ENCODE measurements at regions not wholly inside any gene's neighbourhood (a gene's known extent, or its start where the extent isn't known, plus 50 kb on each side); places are given as distances from the start of the nearest gene placed in this dataset.
A peak's percentile ranks its signal among the peaks of the same experiment; 100 is the strongest.
"Not testable (repeated sequence)": the region's sequence is repeated elsewhere in the genome, so short reads cannot be mapped to it uniquely, and the experiment has no call there.

DNA sequence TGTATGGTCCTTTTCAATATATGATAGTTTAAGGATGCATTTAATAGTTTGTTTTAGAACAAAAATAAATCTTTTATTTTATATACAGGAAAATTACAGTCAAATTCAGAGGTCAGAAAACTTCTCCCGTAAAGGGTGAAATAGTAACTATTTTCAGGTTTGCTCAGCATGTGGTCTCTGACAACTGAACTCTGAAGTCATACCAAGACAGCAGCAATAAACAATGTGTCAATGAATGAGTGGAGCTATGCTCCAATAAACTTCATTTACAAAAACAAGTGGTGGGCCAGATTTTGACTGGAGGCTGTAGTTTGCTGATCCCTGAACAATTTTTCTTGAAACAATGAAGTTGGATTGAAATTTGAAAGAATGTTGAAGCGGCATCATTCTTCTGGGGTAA, 123.6 kb downstream of the ZNF248 start:
- DNase-seq (ENCODE audit: low spot score) = peak; percentile 2

DNA sequence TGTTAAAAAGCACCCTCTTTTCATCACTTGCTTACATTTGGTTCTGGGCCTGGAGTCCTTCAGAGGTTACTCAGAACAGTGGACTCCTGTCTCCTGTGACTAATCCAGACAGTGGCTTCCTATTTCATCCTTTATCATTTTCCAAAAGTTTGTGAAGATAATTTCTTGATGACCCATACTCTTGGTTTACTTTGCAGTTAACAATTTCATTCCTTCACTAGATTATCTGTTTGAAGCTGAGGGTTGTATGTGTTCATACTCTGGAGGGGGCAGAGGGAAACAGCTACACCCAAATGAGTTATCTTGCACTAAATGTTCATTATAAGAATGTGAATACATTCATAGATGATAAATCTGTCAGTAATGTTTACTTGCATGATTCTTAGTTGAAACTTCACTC, 124.7 kb downstream of the ZNF248 start:
- no peak for DNase-seq (ENCODE audit: low spot score)

- DNase-seq (ENCODE audit: low spot score) = no peak
Measured at GRCh38 chr10:37728830-37729229, 128.6 kb downstream of the ZNF248 start.

GRCh38 chr10:37727491-37728352, 129.7 kb downstream of the ZNF248 start:
- no peak for DNase-seq (ENCODE audit: low spot score)

- no peak for DNase-seq (ENCODE audit: low spot score)
Measured at GRCh38 chr10:37721100-37721499, 136.3 kb downstream of the ZNF248 start.

DNA sequence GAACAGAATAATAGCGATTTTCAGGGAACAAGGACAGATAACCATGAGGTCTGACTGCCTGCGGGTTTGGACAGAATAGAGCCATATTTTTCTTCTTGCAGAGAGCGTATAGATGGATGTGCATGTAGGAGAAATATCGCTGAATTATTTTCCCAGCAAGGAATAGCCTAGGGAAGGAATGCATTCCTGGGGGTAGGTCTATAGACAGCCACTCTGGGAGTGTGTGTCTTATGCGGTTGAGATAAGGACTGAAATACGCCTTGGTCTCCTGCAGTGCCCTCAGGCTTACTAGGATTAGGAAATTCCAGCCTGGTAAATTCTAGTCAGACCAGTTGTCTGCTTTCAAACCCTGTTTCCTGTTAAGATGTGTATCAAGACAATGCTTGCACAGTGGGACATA, 139.3 kb downstream of the ZNF248 start:
- DNase-seq (ENCODE audit: low spot score) = not testable (repeated sequence)

GRCh38 chr10:37713642-37714041, 143.8 kb downstream of the ZNF248 start:
- no peak for DNase-seq (ENCODE audit: low spot score)

- no peak for DNase-seq (ENCODE audit: low spot score)
Measured at GRCh38 chr10:37713132-37713501, 144.3 kb downstream of the ZNF248 start.

GRCh38 chr10:37712489-37713131, 144.8 kb downstream of the ZNF248 start:
- DNase-seq (ENCODE audit: low spot score) = no peak

DNA sequence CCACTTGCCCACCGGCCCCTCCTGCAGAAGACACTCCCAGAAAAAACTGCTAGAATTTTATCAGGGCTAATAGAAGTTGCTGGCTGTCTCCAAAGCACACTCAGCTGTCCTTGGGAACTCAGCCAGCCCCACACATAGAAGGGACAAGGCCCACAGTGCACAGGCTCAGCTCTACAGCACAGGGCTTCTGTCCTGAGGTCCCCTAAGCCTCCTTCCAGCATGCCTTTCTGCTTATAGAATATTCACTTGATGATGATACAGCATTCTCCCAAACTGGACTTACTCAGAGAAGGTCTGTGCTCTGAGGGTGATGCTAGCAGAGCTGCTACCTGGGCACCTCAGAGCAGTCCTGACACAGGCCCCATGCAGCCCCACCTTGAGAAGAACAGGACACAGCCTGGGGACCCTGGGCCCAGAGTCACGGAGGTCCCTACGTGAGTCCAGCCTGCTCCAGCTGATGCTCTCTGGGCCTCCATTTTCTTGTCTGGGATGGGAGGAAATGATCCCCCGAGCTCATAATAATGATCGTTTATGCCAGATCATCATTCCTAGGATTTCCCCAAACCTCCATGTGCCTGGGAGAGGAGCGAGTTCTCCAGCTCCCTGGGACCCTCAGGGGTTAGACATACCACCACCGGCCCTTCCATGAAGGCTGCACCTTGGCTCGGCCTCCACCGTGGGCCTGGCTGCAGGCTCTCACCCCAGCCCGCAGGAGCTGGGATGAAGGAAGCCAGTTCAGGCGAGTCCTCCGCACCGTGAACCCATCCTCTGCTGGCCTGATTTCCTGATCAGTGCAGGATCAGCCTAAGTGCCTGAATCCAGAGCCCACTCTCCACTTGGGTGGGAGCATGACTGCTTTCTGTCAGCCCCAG, 145.6 kb downstream of the ZNF248 start:
- DNase-seq (ENCODE audit: low spot score) = no peak

DNA sequence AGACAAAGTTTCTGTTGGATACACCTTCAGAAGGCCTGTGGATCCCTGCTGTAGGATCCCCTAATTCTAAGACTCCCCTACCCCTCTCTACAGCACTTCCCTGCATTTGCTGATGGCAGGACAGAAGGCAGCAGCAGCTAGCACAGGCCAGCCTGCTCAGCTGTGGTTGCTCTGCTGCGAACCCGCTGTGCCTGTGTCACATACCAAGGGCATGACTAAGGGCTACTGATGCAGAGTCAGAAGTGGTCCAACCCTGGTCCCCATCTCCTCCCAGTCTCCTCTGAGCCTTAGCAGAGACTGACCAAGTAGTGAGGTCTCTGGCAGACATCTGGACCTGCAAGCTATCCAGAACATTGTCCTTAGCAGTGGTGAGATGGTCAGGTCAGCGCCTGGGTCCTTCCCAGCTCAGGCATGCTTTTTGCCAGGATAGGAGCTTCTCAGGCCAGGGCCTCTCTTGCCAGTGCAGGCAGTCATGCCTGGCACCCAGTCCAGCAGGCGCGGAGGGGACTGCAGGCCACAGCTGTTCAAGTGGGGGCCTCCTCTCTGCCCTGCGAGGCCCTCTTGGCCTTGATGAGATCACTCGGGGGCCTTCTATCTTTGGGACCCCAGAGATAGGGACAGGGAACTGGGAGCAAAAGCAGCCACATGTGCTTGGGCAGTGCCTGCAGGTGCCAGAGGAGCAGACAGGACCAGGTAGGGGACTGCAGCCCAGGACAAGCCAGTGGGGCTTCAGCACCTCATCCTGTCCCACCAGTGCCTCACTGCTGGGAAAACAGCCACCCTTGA, 146.4 kb downstream of the ZNF248 start:
- no peak for DNase-seq (ENCODE audit: low spot score)

GRCh38 chr10:37707829-37708578, 149.4 kb downstream of the ZNF248 start:
- DNase-seq (ENCODE audit: low spot score) = no peak

DNA sequence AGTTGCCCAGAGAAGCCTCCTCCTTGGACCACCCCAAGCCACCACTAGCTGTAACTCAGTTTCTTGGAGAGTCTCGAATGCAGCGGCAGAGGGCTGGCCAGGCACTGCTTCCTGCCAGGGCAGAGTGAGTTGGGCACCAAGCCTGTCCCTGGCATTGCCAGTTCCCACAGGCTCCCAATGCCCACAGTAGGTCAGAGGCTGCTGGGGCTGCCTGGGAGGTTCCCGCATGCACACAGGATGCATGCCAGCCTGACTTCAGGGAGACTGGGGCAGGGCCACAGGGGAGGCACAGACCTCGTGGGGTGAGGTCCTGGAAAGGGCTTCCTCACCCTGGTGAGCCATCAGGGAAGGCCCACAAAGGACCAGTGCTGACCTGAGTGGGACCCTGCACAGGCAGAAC, 152.8 kb downstream of the ZNF248 start:
- no peak for DNase-seq (ENCODE audit: low spot score)

GRCh38 chr10:37703833-37704382, 153.5 kb downstream of the ZNF248 start:
- no peak for DNase-seq (ENCODE audit: low spot score)

GRCh38 chr10:37703114-37703513, 154.3 kb downstream of the ZNF248 start:
- no peak for DNase-seq (ENCODE audit: low spot score)

GRCh38 chr10:37701781-37702493, 155.5 kb downstream of the ZNF248 start:
- no peak for DNase-seq (ENCODE audit: low spot score)

DNA sequence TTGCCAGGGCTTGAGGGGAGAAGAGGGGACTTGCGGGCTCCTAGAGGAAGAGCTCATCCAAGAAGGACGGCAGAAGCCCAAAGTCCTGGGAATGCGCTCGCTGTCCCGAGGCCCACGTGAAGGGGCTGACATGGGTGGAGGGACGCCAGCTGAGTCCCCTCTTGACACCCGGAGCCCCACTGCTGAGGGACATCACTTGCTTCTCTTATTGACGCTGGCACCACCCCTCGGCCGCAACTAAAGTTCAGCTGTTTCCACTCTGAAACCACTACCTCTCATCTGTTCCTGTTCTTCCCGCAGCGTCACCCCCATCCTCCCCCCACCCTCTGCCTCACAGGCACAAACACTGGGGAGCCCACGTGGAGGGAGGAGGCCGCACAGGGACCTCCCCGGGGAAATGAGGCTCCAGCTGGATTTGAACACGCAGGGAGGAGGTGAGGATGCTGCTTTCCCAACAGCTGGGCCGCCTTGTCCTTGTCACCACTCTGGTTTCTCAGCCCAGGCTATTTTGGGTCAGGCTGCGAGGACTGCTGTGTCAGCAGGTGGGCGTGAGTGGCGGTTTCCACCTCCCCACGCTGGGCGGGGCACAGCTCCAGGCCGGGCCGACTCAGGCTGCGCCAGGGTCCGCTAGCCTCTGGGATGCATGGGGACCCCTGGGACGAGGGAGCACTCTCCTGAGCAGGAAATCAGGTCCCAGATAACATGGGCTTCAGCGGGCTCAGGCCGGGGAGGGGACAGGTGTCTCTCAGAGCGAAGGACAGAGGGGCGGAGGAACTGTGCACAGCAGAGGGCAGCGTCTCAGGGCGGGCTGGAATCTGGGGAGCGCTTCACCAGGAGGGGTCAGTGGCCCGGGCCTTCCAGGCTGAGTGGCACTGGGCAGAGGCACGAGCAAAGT, 156.3 kb downstream of the ZNF248 start:
- no peak for DNase-seq (ENCODE audit: low spot score)

- no peak for DNase-seq (ENCODE audit: low spot score)
Measured at GRCh38 chr10:37687581-37687980, 169.8 kb downstream of the ZNF248 start.

All from kidney tubule cell (primary cell).